GM21786 (cell line): ENCODE measurements at regions not wholly inside any gene's neighbourhood (a gene's known extent, or its start where the extent isn't known, plus 50 kb on each side); places are given as distances from the start of the nearest gene placed in this dataset.
"Not testable (repeated sequence)": the region's sequence is repeated elsewhere in the genome, so short reads cannot be mapped to it uniquely, and the experiment has no call there.

Experiments used
- ATAC-seq: cut with Tn5 transposase; IDR thresholded peaks from one replicate; pipeline ENCODE4 v1.9.1; 2021; ENCODE audit not compliant: unreplicated experiment

- not testable (repeated sequence) for ATAC-seq
Measured at GRCh38 chr9:61817127-61817705, 627.4 kb downstream of the SPATA31A7 start.

GRCh38 chr9:61853624-61854259 is 663.9 kb downstream of the SPATA31A7 start:
- ATAC-seq: peak; percentile 76

- not testable (repeated sequence) for ATAC-seq
Measured at GRCh38 chr9:61854260-61854640, 664.4 kb downstream of the SPATA31A7 start.

- peak; percentile 79 for ATAC-seq
Measured at GRCh38 chr9:61856283-61856682, 666.4 kb downstream of the SPATA31A7 start.

GRCh38 chr9:61856858-61857453 is 667.1 kb downstream of the SPATA31A7 start:
- ATAC-seq: not testable (repeated sequence)

- ATAC-seq: peak; percentile 60
Measured at GRCh38 chr9:61857709-61858351, 668.0 kb downstream of the SPATA31A7 start.

- not testable (repeated sequence) for ATAC-seq
Measured at GRCh38 chr9:61862431-61862971, 672.7 kb downstream of the SPATA31A7 start.

- ATAC-seq: not testable (repeated sequence)
Measured at GRCh38 chr9:61864463-61864862, 674.6 kb downstream of the SPATA31A7 start.

- ATAC-seq: not testable (repeated sequence)
Measured at GRCh38 chr9:61868965-61869364, 679.1 kb downstream of the SPATA31A7 start.

GRCh38 chr9:61872329-61872728 is 682.5 kb downstream of the SPATA31A7 start:
- not testable (repeated sequence) for ATAC-seq
